GM23248 (cell line): ENCODE measurements at regions not wholly inside any gene's neighbourhood (a gene's known extent, or its start where the extent isn't known, plus 50 kb on each side); places are given as distances from the start of the nearest gene placed in this dataset.
A peak's percentile ranks its signal among the peaks of the same experiment; 100 is the strongest.
"Not testable (repeated sequence)": the region's sequence is repeated elsewhere in the genome, so short reads cannot be mapped to it uniquely, and the experiment has no call there.

Experiments
- DNase-seq: peaks from one replicate; pipeline ENCODE4 v3.0.0-alpha.2; 2015
- H2AFZ ChIP-seq: fragments of 200-600 bp; sonication (generic); 2 replicates; pipeline ENCODE4 v1.6.1; 2016; ENCODE audit warnings: antibody characterized with exemption
- H3F3A ChIP-seq: fragments of 200-600 bp; sonication (generic); 2 replicates; pipeline ENCODE4 v1.6.1; 2016; ENCODE audit warnings: mild to moderate bottlenecking, antibody characterized with exemption, mixed run types; ENCODE audit not compliant: insufficient read depth
- H3K27ac ChIP-seq: fragments of 200-600 bp; sonication (generic); 2 replicates; pipeline ENCODE4 v1.5.1; 2016; ENCODE audit warnings: mild to moderate bottlenecking
- H3K27me3 ChIP-seq: fragments of 200-600 bp; sonication (generic); replicated peaks from 2 replicates; pipeline ENCODE4 v1.6.1; 2016; ENCODE audit warnings: mild to moderate bottlenecking; ENCODE audit not compliant: insufficient read depth
- H3K36me3 ChIP-seq: fragments of 200-600 bp; sonication (generic); 2 replicates; pipeline ENCODE4 v1.6.1; 2016; ENCODE audit warnings: low read depth, mild to moderate bottlenecking
- H3K4me1 ChIP-seq: fragments of 200-600 bp; sonication (generic); 2 replicates; pipeline ENCODE4 v1.6.1; 2016; ENCODE audit warnings: mild to moderate bottlenecking; ENCODE audit not compliant: insufficient read depth
- H3K4me2 ChIP-seq: fragments of 200-600 bp; sonication (generic); one replicate; pipeline ENCODE4 v1.6.1; 2016; ENCODE audit warnings: mild to moderate bottlenecking; ENCODE audit not compliant: unreplicated experiment
- H3K4me3 ChIP-seq: fragments of 200-600 bp; sonication (generic); 2 replicates; pipeline ENCODE4 v1.5.1; 2016; ENCODE audit warnings: mild to moderate bottlenecking
- H3K79me2 ChIP-seq: fragments of 200-600 bp; sonication (generic); 2 replicates; pipeline ENCODE4 v1.6.1; 2016; ENCODE audit warnings: mild to moderate bottlenecking; ENCODE audit not compliant: insufficient read depth
- H3K9ac ChIP-seq: fragments of 200-600 bp; sonication (generic); 2 replicates; pipeline ENCODE4 v1.6.1; 2016; ENCODE audit warnings: mild to moderate bottlenecking
- H3K9me2 ChIP-seq: fragments of 200-600 bp; sonication (generic); 2 replicates; pipeline ENCODE4 v1.6.1; 2016; ENCODE audit warnings: mixed run types, mild to moderate bottlenecking, moderate library complexity; ENCODE audit not compliant: insufficient read depth
- H3K9me3 ChIP-seq: fragments of 200-600 bp; sonication (generic); one replicate; pipeline ENCODE4 v1.6.1; 2017; ENCODE audit warnings: low read depth
- H4K20me1 ChIP-seq: fragments of 200-600 bp; sonication (generic); 2 replicates; pipeline ENCODE4 v1.6.0; 2016; ENCODE audit not compliant: insufficient read depth
- EZH2 ChIP-seq: fragments of 200-600 bp; sonication (generic); IDR thresholded peaks from 2 replicates; pipeline ENCODE4 v1.6.1; 2018; ENCODE audit warnings: antibody characterized with exemption, mild to moderate bottlenecking; ENCODE audit not compliant: insufficient read depth, poor library complexity, severe bottlenecking
- EZH2phosphoT487 ChIP-seq: fragments of 200-600 bp; sonication (generic); IDR thresholded peaks from 2 replicates; pipeline ENCODE4 v1.6.1; 2018; ENCODE audit warnings: antibody characterized with exemption, moderate library complexity, mild to moderate bottlenecking, low read depth; ENCODE audit not compliant: insufficient read depth
- WGBS, 2 experiments: methylation state at CpG; one replicate each; pipeline ENCODE4 v1.1.6; 2015 to 2017; ENCODE audit warnings: low lambda C conversion rate in 2 of 2, low coverage in 1 of 2; ENCODE audit errors: missing lambda C conversion rate in 2 of 2; 5-methylcytosine and 5-hydroxymethylcytosine counted together
- in situ Hi-C: fragments of 300-500 bp; cut with MboI; formaldehyde crosslinking; loops from 2 replicates; pipeline ENCODE4 v1.15.0; 2020

- no peak for TF ChIP-seq EZH2
- no peak for TF ChIP-seq EZH2phosphoT487
- H3K4me3 ChIP-seq, result no peak overlapping the region
- H3K79me2 ChIP-seq, result no peaks in the 10 kb centered on the region
- no peaks in the 10 kb centered on the region for H4K20me1 ChIP-seq
- no peak for DNase-seq
- H3F3A ChIP-seq, result 0 out of 2 replicates have a peak, but pooled peaks cover 7% of the 10 kb centered on the region
- in situ Hi-C loops, result no loop called here
- H3K36me3 ChIP-seq, result no peaks in the 10 kb centered on the region
- no peaks in the 10 kb centered on the region for H3K27me3 ChIP-seq
- H3K4me1 ChIP-seq, result peaks cover 7% of the 10 kb centered on the region
- H3K9me3 ChIP-seq, result no peaks in the 10 kb centered on the region
- no peak overlapping the region for H3K27ac ChIP-seq
- no peak overlapping the region for H3K9ac ChIP-seq
- WGBS, 2 experiments, result 76 to 78% methylated on average over 2 of the region's 2 CpGs
- H3K9me2 ChIP-seq, result no peaks in the 10 kb centered on the region
- H3K4me2 ChIP-seq, result no peak overlapping the region
- no peak overlapping the region for H2AFZ ChIP-seq
Measured at GRCh38 chr4:156517956-156518355, 453.6 kb downstream of the PDGFC start.

GRCh38 chr4:156517546-156517945 lies 454.1 kb downstream of the PDGFC start:
- Histone ChIP-seq H4K20me1 (no peaks in the 10 kb centered on the region), H3K27me3 (no peaks in the 10 kb centered on the region), H3K27ac (no peak overlapping the region), H3F3A (0 out of 2 replicates have a peak, but pooled peaks cover 7% of the 10 kb centered on the region), H3K9me3 (no peaks in the 10 kb centered on the region), H3K9me2 (no peaks in the 10 kb centered on the region), H3K36me3 (no peaks in the 10 kb centered on the region), H3K9ac (no peak overlapping the region), H3K4me2 (no peak overlapping the region), H3K4me1 (peaks cover 7% of the 10 kb centered on the region), H3K4me3 (no peak overlapping the region), H3K79me2 (no peaks in the 10 kb centered on the region), H2AFZ (no peak overlapping the region)
- in situ Hi-C loops, result no loop called here
- no peak for TF ChIP-seq EZH2
- WGBS, 2 experiments, result 0% methylated on average over 1 of the region's 1 CpG
- no peak for DNase-seq

- TF ChIP-seq EZH2 (no peak), EZH2phosphoT487 (no peak)
- WGBS, 2 experiments, result 77 to 85% methylated on average over 1 of the region's 1 CpG
Measured at GRCh38 chr4:156516698-156517097, 454.9 kb downstream of the PDGFC start.

GRCh38 chr4:156515295-156515694 lies 456.3 kb downstream of the PDGFC start:
- H2AFZ ChIP-seq, result no peak overlapping the region
- no peaks in the 10 kb centered on the region for H3K9me2 ChIP-seq
- no peaks in the 10 kb centered on the region for H3K79me2 ChIP-seq
- in situ Hi-C loops, result no loop called here
- no peaks in the 10 kb centered on the region for H3K27me3 ChIP-seq
- no peak overlapping the region for H3K9ac ChIP-seq
- H3F3A ChIP-seq, result 0 out of 2 replicates have a peak, but pooled peaks cover 7% of the 10 kb centered on the region
- peaks cover 7% of the 10 kb centered on the region for H3K4me1 ChIP-seq
- DNase-seq, result no peak
- H3K4me3 ChIP-seq, result no peak overlapping the region
- no peaks in the 10 kb centered on the region for H3K36me3 ChIP-seq
- H3K4me2 ChIP-seq, result no peak overlapping the region
- H3K9me3 ChIP-seq, result no peaks in the 10 kb centered on the region
- WGBS, 2 experiments, result 66 to 69% methylated on average over 3 of the region's 3 CpGs
- no peaks in the 10 kb centered on the region for H4K20me1 ChIP-seq
- TF ChIP-seq EZH2, result no peak
- no peak for TF ChIP-seq EZH2phosphoT487
- no peak overlapping the region for H3K27ac ChIP-seq

More at GRCh38 chr4:156516698-156517097, 454.9 kb downstream of the PDGFC start:
- Histone ChIP-seq H3K9me3 (no peaks in the 10 kb centered on the region), H2AFZ (0 out of 2 replicates have a peak overlapping the region, but pooled peaks have one; percentile 29), H3K4me2 (no peak overlapping the region), H3K27ac (no peak overlapping the region), H3K4me3 (no peak overlapping the region), H3K27me3 (no peaks in the 10 kb centered on the region), H4K20me1 (no peaks in the 10 kb centered on the region), H3K79me2 (no peaks in the 10 kb centered on the region), H3K36me3 (no peaks in the 10 kb centered on the region), H3K9me2 (no peaks in the 10 kb centered on the region), H3F3A (0 out of 2 replicates have a peak, but pooled peaks cover 7% of the 10 kb centered on the region), H3K4me1 (peaks cover 7% of the 10 kb centered on the region), H3K9ac (no peak overlapping the region)
- DNase-seq, result no peak
- in situ Hi-C loops, result no loop called here

- H3K4me2 ChIP-seq, result no peak overlapping the region
- DNase-seq, result peak; percentile 29
- 0 out of 2 replicates have a peak overlapping the region, but pooled peaks have one; percentile 4 for H3K9ac ChIP-seq
- H3K9me3 ChIP-seq, result no peaks in the 10 kb centered on the region
- TF ChIP-seq EZH2 (no peak), EZH2phosphoT487 (no peak)
- H3K4me1 ChIP-seq, result peaks cover 7% of the 10 kb centered on the region
- WGBS, 2 experiments, result 20 to 37% methylated on average over 2 of the region's 2 CpGs
- H3K4me3 ChIP-seq, result no peak overlapping the region
- H3K36me3 ChIP-seq, result no peaks in the 10 kb centered on the region
- no peaks in the 10 kb centered on the region for H3K9me2 ChIP-seq
- H3K27me3 ChIP-seq, result no peaks in the 10 kb centered on the region
- H3K79me2 ChIP-seq, result no peaks in the 10 kb centered on the region
- in situ Hi-C loops, result no loop called here
- H2AFZ ChIP-seq, result peak overlapping the region; percentile 53
- H4K20me1 ChIP-seq, result no peaks in the 10 kb centered on the region
- no peak overlapping the region for H3K27ac ChIP-seq
- 0 out of 2 replicates have a peak, but pooled peaks cover 7% of the 10 kb centered on the region for H3F3A ChIP-seq
Measured at GRCh38 chr4:156512622-156513021, 459.0 kb downstream of the PDGFC start.

GRCh38 chr4:156509921-156510320 lies 461.7 kb downstream of the PDGFC start:
- H3K36me3 ChIP-seq, in situ Hi-C loops, H3K9me3 ChIP-seq, H3F3A ChIP-seq, H3K27ac ChIP-seq, H3K27me3 ChIP-seq, H3K79me2 ChIP-seq, H4K20me1 ChIP-seq, H3K4me2 ChIP-seq, H3K9me2 ChIP-seq, H3K4me1 ChIP-seq, H3K4me3 ChIP-seq, H2AFZ ChIP-seq, H3K9ac ChIP-seq, DNase-seq: not testable (repeated sequence)
- 93 to 100% methylated on average over 1 of the region's 1 CpG for WGBS, 2 experiments
